A204.1 (cell line): ENCODE measurements at regions not wholly inside any gene's neighbourhood (a gene's known extent, or its start where the extent isn't known, plus 50 kb on each side); places are given as distances from the start of the nearest gene placed in this dataset.
"Not testable (repeated sequence)": the region's sequence is repeated elsewhere in the genome, so short reads cannot be mapped to it uniquely, and the experiment has no call there.

Experiments used
- FAIRE-seq: peaks from 2 replicates; lab custom pipeline; 2012; peaks lifted over from hg19 to GRCh38; lab: Jason Lieb, UNC

DNA sequence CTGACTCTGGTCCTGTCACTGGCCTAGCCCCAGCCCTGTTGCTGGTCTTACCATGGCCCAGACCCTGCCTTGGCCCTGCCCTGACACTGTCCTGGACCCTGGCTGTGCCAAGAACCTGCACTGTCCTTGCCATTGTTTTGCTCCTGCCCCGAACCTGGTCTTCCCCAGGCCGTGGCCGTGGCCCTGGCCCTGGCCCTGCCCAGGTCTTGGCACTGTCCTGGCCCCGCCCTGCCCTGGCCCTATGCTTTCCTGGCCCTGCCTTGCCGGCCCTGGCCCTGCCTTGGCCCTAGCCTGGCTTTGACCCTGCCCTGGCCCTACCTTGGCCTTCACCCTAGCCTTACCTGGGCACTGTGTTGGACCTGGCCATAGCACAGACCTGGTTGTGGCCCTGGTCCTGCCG is 332.5 kb upstream of the PLGLB1 start:
- not testable (repeated sequence) for FAIRE-seq

DNA sequence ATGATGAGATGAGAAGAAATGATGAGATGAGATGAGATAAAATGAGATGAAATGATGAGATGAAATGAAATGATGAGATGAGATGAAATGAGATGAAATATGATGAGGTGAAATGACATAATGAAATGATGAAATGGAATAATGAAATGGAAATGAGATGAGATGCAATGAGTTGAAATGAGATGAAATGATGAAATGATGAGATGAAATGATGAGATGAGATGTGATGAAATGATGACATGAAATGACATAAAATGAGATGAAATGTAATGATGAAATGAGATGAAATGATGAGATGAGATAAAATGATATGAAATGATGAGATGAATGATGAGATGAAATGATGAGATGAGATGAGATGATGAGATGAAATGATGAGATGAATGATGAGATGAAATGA is 338.6 kb upstream of the PLGLB1 start:
- FAIRE-seq: not testable (repeated sequence)

DNA sequence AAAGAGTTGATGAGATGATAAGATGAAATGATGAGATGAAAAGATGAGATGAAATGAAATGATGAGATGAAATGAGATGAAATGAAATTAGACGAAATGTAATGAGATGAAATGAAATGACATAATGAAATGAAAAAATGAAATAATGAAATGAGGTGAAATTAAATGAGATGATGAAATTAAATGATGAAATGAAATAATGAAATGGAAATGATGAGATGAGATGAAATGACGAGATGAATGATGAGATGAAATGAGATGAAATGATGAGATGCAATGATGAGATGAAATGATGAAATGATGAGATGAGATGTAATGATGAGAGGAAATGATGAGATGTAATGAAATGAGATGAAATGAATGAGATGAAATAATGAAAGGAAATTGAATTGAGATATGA is 339.3 kb upstream of the PLGLB1 start:
- FAIRE-seq: not testable (repeated sequence)

DNA sequence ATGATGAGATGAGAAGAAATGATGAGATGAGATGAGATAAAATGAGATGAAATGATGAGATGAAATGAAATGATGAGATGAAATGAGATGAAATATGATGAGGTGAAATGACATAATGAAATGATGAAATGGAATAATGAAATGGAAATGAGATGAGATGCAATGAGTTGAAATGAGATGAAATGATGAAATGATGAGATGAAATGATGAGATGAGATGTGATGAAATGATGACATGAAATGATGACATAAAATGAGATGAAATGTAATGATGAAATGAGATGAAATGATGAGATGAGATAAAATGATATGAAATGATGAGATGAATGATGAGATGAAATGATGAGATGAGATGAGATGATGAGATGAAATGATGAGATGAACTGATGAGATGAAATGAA is 340.2 kb upstream of the PLGLB1 start:
- FAIRE-seq: not testable (repeated sequence)

DNA sequence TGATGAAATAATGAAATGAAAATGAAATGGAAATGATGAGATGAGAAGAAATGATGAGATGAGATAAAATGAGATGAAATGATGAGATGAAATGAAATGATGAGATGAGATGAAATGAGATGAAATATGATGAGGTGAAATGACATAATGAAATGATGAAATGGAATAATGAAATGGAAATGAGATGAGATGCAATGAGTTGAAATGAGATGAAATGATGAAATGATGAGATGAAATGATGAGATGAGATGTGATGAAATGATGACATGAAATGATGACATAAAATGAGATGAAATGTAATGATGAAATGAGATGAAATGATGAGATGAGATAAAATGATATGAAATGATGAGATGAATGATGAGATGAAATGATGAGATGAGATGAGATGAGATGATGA is 342.7 kb upstream of the PLGLB1 start:
- FAIRE-seq: not testable (repeated sequence)

DNA sequence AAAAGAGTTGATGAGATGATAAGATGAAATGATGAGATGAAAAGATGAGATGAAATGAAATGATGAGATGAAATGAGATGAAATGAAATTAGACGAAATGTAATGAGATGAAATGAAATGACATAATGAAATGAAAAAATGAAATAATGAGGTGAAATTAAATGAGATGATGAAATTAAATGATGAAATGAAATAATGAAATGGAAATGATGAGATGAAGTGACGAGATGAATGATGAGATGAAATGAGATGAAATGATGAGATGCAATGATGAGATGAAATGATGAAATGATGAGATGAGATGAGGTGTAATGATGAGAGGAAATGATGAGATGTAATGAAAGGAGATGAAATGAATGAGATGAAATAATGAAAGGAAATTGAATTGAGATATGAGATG is 343.4 kb upstream of the PLGLB1 start:
- FAIRE-seq: not testable (repeated sequence)

DNA sequence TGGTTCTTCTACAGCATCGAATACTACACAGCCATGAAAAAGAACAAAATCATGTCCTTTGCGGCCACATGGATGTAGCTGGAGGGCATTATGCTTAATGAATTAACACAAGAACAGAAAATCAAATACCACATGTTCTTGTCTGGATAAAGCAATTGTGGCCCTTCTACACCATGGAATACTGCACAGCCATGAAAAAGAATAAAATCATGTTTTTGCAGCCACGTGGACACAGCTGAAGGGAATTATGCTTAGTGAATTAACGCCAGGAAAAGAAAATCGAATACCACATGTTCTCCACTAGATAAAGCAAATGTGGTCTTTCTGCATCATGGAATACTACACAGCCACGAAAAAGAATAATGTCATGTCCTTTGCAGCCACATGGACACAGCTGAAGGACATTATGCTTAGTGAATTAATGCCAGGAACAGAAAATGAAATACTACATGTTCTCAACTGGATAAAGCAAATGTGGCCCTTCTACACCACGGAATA is 361.8 kb upstream of the PLGLB2 start:
- FAIRE-seq: not testable (repeated sequence)

DNA sequence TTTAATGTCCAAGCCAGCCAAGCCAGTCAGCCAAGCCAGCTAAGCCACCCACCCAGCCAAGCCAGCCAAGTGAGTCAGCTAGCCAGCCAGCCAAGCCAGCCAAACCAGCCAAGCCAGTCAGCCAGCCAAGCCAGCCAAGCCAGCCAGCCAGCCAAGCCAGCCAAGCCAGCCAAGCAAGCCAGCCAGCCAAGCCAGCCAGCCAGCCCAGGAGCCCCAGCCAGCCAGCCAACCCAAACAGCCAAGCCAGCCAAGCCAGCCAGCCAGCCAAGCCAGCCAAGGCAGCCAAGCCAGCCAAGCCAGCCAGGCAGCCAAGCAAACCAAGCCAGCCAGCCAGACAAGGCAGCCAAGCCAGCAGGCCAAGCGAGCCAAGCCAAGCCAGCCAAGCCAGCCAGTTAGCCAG is 352.1 kb upstream of the PLGLB2 start:
- not testable (repeated sequence) for FAIRE-seq

DNA sequence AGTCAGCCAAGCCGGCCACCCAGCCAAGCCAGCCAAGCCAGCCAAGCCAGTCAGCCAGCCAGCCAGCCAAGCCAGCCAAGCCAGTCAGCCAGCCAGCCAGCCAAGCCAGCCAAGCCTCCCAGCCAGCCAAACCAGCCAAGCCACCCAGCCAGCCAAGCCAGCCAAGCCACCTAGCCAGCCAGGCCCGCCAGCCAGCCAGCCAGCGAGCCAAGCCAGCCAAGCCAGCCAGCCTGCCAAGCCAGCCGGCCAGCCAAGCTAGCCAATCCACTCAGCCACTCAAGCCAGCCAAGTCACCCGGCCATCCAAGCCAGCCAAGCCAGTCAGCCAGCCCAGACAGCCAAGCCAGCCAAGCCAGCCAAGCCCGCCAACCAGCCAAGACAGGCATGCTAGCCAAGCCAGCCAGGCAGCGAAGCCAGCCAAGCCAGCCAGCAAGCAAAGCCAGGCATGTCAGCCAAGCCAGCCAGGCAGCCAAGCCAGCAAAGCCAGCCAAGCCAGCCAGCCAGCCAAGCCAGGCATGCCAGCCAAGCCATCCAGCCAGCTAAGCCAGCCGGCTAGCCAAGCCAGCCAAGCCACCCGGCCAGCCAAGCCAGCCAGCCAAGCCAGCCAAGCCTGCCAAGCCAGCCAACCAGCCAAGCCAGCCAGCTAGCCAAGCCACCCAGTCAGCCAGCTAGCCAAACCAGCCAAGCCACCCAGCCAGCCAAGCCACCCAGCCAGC is 351.2 kb upstream of the PLGLB2 start:
- FAIRE-seq: not testable (repeated sequence)

DNA sequence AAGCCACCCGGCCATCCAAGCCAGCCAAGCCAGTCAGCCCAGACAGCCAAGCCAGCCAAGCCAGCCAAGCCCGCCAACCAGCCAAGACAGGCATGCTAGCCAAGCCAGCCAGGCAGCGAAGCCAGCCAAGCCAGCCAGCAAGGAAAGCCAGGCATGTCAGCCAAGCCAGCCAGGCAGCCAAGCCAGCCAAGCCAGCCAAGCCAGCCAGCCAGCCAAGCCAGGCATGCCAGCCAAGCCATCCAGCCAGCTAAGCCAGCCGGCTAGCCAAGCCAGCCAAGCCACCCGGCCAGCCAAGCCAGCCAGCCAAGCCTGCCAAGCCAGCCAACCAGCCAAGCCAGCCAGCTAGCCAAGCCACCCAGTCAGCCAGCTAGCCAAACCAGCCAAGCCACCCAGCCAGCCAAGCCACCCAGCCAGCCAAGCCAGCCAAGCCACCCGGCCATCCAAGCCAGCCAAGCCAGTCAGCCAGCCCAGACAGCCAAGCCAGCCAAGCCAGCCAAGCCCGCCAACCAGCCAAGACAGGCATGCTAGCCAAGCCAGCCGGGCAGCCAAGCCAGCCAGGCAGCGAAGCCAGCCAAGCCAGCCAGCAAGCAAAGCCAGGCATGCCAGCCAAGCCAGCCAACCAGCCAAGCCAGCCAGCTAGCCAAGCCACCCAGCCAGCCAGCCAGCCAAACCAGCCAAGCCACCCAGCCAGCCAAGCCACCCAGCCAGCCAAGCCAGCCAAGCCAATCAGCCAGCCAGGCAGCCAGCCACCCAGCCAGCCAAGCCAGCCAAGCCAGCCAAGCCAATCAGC is 350.4 kb upstream of the PLGLB2 start:
- not testable (repeated sequence) for FAIRE-seq

DNA sequence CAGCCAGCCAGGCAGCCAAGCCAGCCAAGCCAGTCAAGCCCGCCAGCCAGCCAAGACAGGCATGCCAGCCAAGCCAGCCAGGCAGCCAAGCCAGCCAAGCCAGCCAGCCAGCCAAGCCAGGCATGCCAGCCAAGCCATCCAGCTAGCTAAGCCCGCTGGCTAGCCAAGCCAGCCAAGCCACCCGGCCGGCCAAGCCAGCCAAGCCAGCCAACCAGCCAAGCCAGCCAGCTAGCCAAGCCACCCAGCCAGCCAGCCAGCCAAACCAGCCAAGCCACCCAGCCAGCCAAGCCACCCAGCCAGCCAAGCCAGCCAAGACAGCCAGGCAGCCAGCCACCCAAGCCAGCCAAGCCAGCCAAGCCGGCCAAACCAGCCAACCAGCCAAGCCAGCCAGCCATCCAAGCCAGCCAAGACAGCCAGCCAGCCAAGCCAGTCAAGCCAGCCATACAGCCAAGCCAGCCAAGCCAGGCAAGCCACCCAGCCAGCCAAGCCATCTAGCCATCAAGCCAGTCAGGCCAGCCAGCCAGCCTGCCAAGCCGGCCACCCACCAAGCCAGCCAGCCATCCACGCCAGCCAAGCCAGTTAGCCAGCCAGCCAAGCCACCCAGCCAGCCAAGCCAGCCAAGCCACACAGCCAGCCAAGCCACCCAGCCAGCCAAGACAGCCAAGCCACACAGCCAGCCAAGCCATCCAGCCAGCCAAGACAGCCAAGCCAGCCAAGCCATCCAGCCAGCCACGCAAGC is 349.2 kb upstream of the PLGLB2 start:
- FAIRE-seq: not testable (repeated sequence)

DNA sequence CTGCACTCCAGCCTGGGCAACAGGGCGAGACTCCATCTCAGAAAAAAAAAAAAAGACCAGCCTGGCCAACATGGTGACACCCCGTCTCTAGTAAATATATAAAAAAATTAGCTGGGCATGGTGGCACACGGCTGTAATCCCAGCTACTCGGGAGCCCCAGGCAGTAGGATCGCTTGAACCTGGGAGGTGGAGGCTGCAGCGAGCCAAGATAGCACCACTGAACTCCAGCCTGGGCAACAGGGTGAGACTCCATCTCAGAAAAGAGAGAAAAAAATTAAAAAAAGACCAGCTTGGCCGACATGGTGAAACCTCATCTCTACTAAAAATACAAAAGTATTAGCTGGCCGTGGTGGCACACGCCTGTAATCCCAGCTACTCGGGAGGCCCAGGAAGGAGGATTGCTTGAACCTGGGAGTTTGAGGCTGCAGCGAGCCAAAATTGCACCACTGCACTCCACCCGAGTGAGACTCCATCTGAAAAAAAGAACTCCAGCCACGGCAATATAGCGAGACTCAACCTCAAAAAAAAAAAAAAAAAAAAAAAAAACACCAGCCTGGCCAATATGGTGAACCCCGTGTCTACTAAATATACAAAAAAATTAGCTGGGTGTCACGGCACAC is 346.1 kb upstream of the PLGLB2 start:
- FAIRE-seq: no peak

DNA sequence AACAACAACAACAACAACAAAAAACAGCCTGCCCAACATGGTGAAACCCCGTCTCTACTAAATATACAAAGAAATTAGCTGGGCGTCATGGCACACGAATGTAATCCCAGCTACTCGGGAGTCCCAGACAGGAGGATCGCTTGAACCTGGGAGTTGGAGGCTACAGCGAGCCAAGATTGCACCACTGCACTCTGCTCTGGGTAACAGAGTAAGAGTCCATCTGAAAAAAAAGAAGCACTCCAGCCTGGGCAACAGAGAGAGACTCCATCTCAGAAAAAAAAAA is 344.1 kb upstream of the PLGLB2 start:
- no peak for FAIRE-seq

DNA sequence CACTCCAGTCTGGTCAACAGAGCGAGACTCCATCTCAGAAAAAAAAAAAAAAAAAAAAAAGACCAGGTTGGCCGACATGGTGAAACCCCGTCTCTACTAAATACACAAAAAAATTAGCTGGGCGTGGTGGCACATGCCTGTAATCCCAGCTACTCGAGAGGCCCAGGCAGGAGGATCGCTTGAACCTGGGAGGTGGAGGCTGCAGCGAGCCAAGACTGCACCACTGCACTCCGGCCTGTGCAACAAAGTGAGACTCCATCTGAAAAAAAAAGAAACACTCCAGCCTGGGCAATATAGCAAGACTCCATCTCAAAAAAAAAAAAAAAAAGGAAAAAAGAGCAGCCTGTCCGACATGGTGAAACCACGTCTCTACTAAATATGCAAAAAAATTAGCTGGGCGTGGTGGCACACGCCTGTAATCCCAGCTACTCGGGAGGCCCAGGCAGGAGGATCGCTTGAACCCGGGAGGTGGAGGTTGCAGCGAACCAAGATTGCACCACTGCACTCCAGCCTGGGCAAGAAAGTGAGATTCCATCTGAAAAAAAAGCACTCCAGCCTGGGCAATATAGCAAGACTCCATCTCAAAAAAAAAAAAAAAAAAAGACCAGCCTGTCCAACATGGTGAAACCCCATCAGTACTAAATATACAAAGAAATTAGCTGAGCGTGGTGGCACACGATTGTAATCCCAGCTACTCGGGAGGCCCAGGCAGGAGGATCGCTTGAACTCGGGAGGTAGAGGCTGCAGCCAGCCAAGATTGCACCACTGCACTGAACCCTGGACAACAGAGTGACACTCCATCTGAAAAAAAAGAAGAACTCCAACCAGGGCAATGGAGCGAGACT is 343.3 kb upstream of the PLGLB2 start:
- FAIRE-seq: not testable (repeated sequence)

DNA sequence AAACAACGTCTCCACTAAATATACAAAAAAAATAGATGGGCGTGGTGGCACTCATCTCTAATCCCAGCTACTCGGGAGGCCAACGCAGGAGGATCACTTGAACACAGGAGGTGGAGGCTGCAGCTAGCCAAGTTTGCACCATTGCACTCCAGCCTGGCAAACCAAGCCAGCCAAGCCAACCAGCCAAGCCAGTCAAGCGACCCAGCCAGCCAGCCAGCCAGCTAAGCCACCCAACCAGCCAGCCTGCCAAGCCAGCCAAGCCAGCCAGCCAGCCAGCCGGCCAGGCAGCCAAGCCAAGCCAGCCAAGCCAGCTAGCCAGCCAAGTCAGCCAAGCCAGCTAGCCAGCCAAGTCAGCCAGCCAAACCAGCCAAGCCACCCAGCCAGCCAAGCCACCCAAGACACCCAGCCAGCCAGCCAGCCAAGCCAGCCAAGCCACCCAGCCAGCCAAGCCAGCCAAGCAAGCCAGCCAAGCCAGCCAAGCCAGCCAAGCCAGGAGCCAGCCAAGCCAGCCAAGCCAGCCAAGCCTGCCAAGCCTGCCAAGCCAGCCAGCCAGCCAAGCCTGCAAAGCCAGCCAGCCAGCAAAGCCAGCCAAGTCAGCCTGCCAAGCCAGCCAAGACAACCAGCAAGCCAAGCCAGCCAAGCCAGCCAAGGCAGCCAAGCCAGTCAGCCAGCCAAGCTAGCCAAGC is 342.2 kb upstream of the PLGLB2 start:
- FAIRE-seq: not testable (repeated sequence)

DNA sequence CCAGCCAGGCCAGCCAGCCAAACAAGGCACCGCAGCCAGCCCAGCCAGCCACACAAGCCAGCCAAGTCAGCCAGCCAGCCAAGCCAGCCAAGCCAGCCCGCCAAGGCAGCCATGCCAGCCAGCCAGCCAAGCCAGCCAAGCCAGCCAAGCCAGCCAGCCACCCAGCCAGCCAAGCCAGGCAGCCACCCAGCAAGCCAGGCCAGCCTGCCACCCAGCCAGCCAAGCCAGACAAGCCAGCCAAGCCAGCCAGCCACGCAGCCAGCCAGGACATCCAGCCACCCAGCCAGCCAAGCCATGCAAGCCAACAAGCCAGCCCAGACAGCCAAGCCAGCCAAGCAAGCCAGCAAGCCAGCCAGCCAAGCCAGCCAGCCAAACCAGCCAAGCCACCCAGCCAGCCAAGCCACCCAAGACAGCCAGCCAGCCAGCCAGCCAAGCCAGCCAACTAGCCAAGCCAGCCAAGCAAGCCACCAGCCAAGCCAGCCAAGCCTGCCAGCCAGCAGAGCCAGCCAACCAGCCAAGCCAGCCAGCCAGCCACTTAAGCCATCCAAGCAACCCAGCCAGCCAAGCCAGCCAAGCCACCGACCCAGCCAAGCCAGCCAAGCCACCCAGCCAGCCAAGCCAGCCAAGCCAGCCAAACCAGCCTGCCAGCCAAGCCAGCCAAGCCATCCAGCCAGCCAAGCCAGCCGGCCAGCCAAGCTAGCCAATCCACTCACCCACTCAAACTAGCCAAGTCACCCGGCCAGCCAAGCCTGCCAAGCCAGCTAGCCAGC is 341.3 kb upstream of the PLGLB2 start:
- FAIRE-seq: not testable (repeated sequence)

DNA sequence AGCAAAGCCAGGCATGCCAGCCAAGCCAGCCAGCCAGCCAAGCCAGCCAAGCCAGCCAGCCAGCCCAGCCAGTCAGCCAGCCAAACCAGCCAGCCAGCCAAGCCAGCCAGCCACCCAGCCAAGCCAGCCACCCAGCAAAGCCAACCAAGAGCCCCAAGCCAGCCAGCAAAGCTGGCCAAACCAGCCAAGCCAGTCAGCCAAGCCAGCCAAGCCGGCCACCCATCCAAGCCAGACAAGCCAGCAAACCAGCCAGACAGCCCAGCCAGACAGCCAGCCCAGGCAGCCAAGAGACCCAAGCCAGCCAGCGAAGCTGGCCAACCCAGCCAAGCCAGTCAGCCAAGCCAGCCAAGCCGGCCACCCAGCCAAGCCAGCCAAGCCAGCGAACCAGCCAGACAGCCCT is 338.3 kb upstream of the PLGLB2 start:
- not testable (repeated sequence) for FAIRE-seq

DNA sequence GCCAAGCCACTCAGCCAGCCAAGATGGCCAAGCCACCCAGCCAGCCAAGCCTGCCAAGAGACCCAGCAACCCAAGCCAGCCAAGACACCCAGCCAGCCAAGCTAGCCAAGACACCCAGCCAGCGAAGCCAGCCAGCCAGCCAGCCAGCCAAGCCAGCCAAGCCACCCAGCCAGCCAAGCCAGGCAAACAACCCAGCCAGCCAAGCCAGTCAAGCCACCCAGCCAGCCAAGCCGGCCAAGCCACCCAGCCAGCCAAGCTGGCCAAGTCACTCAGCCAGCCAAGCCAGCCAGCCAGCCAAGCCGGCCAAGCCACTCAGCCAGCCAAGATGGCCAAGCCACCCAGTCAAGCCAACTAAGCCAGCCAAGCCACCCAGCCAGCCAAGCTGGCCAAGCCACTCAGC is 337.5 kb upstream of the PLGLB2 start:
- FAIRE-seq: not testable (repeated sequence)

DNA sequence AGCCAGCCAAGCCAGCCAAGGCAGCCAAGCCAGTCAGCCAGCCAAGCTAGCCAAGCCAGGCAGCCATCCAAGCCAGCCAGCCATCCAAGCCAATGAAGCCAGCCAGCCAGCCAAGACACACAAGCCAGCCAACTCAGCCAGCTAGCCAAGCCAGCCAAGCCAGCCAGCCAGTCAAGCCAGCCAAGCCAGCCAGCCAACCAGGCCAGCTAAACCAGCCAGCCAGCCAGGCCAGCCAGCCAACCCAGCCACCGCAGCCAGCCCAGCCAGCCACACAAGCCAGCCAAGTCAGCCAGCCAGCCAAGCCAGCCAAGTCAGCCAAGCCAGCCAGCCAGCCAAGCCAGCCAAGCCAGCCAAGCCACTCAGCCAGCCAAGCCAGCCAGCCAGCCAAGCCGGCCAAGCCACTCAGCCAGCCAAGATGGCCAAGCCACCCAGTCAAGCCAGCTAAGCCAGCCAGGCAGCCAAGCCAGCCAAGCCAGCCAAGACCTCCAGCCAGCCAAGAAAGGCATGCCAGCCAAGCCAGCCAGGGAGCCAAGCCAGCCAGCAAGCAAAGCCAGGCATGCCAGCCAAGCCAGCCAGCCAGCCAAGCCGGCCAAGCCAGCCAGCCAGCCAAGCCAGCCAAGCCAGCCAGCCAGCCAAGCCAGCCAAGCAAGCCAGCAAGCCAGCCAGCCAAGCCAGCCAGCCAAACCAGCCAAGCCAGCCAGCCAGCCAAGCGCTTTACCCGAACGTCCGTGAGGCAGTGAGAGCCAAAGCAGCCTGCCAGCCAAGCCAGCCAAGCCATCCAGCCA is 335.7 kb upstream of the PLGLB2 start:
- not testable (repeated sequence) for FAIRE-seq
